GM12878 (cell line): ENCODE measurements at regions not wholly inside any gene's neighbourhood (a gene's known extent, or its start where the extent isn't known, plus 50 kb on each side); places are given as distances from the start of the nearest gene placed in this dataset.
"Not testable (repeated sequence)": the region's sequence is repeated elsewhere in the genome, so short reads cannot be mapped to it uniquely, and the experiment has no call there.

ENCODE experiments used
- ATAC-seq: fragments of 200-7000 bp; cut with Tn5 transposase; 3 replicates; pipeline ENCODE4 v1.9.1; 2020; ENCODE audit warnings: mild to moderate bottlenecking, moderate library complexity
- BruUV-seq: library from RNA; stranded (reverse); fragments of 400-500 nt; replicated peaks from 2 replicates; lab custom pipeline; 2021; lab: Mats Ljungman, UMichigan
- CTCF ChIA-PET: fragments of 300-600 bp; sonication (Branson Sonifier 250); formaldehyde crosslinking; extraction: SDS; loops from one replicate; lab custom pipeline; 2021; ENCODE audit warnings: inconsistent platforms; lab: Yijun Ruan, JAX
- POLR2A ChIA-PET: fragments of 350-600 bp; formaldehyde crosslinking; extraction: SDS; loops from one replicate; lab custom pipeline; 2021; ENCODE audit warnings: inconsistent platforms; lab: Charles Lee
- RAD21 ChIA-PET: fragments of 300-600 bp; sonication (Branson Sonifier 250); formaldehyde crosslinking; loops from one replicate; lab custom pipeline; 2023; ENCODE audit warnings: antibody characterized with exemption; ENCODE audit not compliant: unreplicated experiment; lab: Charles Lee
- SMC1A ChIA-PET: fragments of 300-600 bp; sonication (Branson Sonifier 250); formaldehyde crosslinking; loops from one replicate; lab custom pipeline; 2023; ENCODE audit not compliant: unreplicated experiment, uncharacterized antibody; lab: Charles Lee
- DNase-seq: peaks from one replicate; pipeline ENCODE4 v3.0.0-alpha.2; 2011; ENCODE audit warnings: low read depth, low spot score
- FAIRE-seq: peaks from 3 replicates; lab custom pipeline; 2011; peaks lifted over from hg19 to GRCh38; lab: Jason Lieb, UNC
- H2AFZ ChIP-seq: 2 replicates; pipeline ENCODE4 v1.6.0; 2011; ENCODE audit warnings: low read depth, low read length, control low read depth; ENCODE audit not compliant: control insufficient read depth
- H3K27ac ChIP-seq: 2 replicates; pipeline ENCODE4 v1.5.1; 2011; ENCODE audit warnings: control low read depth; ENCODE audit not compliant: control insufficient read depth, insufficient read depth
- H3K27me3 ChIP-seq, 2 experiments: replicated peaks in 1 of 2; 2 replicates each; pipeline versions ENCODE4 v1.6.0 to v1.6.1; 2011; ENCODE audit warnings: low read length in 1 of 2; ENCODE audit not compliant: control insufficient read depth in 2 of 2, insufficient read depth in 2 of 2
- H3K36me3 ChIP-seq, 2 experiments: 2 replicates each; pipeline ENCODE4 v1.5.1; 2011; ENCODE audit warnings: low read length in 1 of 2; ENCODE audit not compliant: control insufficient read depth in 2 of 2, insufficient read depth in 2 of 2
- H3K4me1 ChIP-seq: 2 replicates; pipeline ENCODE4 v1.6.1; 2011; ENCODE audit warnings: mild to moderate bottlenecking, low read length, moderate library complexity, mixed read lengths; ENCODE audit not compliant: control insufficient read depth, insufficient read depth
- H3K4me2 ChIP-seq: 2 replicates; pipeline ENCODE4 v1.6.0; 2011; ENCODE audit warnings: control low read depth; ENCODE audit not compliant: control insufficient read depth, insufficient read depth
- H3K4me3 ChIP-seq: fragments of 200-600 bp; sonication (generic); 2 replicates; pipeline ENCODE4 v1.5.1; 2016
- H3K79me2 ChIP-seq: 2 replicates; pipeline ENCODE4 v1.6.0; 2011; ENCODE audit warnings: low read length; ENCODE audit not compliant: control insufficient read depth, insufficient read depth
- H3K9ac ChIP-seq: 2 replicates; pipeline ENCODE4 v1.8.0; 2011; ENCODE audit warnings: low read length, control low read depth, mixed read lengths; ENCODE audit not compliant: control insufficient read depth, insufficient read depth
- H3K9me3 ChIP-seq: replicated peaks from 3 replicates; pipeline ENCODE4 v1.5.1; 2011; ENCODE audit warnings: mild to moderate bottlenecking, low read length; ENCODE audit not compliant: control insufficient read depth, insufficient read depth
- H4K20me1 ChIP-seq: 2 replicates; pipeline ENCODE4 v1.6.0; 2011; ENCODE audit not compliant: control insufficient read depth, insufficient read depth
- HDAC2 ChIP-seq: fragments of 200-600 bp; sonication (generic); IDR thresholded peaks from 2 replicates; pipeline ENCODE4 v1.6.1; 2017
- LARP7 ChIP-seq: fragments of 450-650 bp; IDR thresholded peaks from 2 replicates; pipeline ENCODE4 v1.6.1; 2017; ENCODE audit warnings: mild to moderate bottlenecking
- MTA3 ChIP-seq: IDR thresholded peaks from 2 replicates; pipeline ENCODE4 v1.6.1; 2012; ENCODE audit warnings: low read length, inconsistent platforms, borderline replicate concordance
- NFXL1 ChIP-seq: fragments of 450-650 bp; IDR thresholded peaks from 2 replicates; pipeline ENCODE4 v1.6.1; 2017; ENCODE audit warnings: antibody characterized with exemption, mild to moderate bottlenecking, borderline replicate concordance
- NR2F1 ChIP-seq: fragments of 450-650 bp; conservative IDR thresholded peaks from 2 replicates; pipeline ENCODE4 v1.6.1; 2017; ENCODE audit warnings: mild to moderate bottlenecking
- SIN3A ChIP-seq: IDR thresholded peaks from 2 replicates; pipeline ENCODE4 v1.6.1; 2012; ENCODE audit warnings: low read depth, low read length, improper control_type of control experiment
- SMARCA5 ChIP-seq: fragments of 450-650 bp; IDR thresholded peaks from 2 replicates; pipeline ENCODE4 v1.6.1; 2017; ENCODE audit warnings: mild to moderate bottlenecking
- SMC3 ChIP-seq: IDR thresholded peaks from 2 replicates; pipeline ENCODE4 v1.6.1; 2011; ENCODE audit warnings: low read length, improper control_type of control experiment, borderline replicate concordance
- STAT1 ChIP-seq: fragments of 450-650 bp; conservative IDR thresholded peaks from 2 replicates; pipeline ENCODE4 v1.6.1; 2014; ENCODE audit warnings: antibody characterized with exemption, mild to moderate bottlenecking
- ZBED1 ChIP-seq: IDR thresholded peaks from 2 replicates; pipeline ENCODE4 v1.6.1; 2016; ENCODE audit warnings: borderline replicate concordance
- ZNF622 ChIP-seq: fragments of 450-650 bp; IDR thresholded peaks from 2 replicates; pipeline ENCODE4 v1.6.1; 2017; ENCODE audit warnings: mild to moderate bottlenecking, inconsistent platforms
- WGBS: methylation state at CpG from one replicate; pipeline ENCODE4 v1.1.6; 2016; ENCODE audit warnings: low lambda C conversion rate; ENCODE audit not compliant: insufficient replicate concordance, insufficient coverage; ENCODE audit errors: missing lambda C conversion rate; 5-methylcytosine and 5-hydroxymethylcytosine counted together
- in situ Hi-C: fragments of 300-500 bp; cut with MboI; formaldehyde crosslinking; loops from 9 replicates; pipeline ENCODE4 v1.14.3; 2018; ENCODE audit warnings: mixed read lengths
- intact Hi-C: fragments of 100-400 bp; cut with micrococcal nuclease; formaldehyde crosslinking; loops from one replicate; pipeline ENCODE4 v1.14.2; 2022; ENCODE audit not compliant: unreplicated experiment
- TF ChIP-seq, protein P1 (sequence below), 3 experiments: IDR thresholded peaks in 2 of 3; conservative IDR thresholded peaks in 1 of 3; 2 replicates each; pipeline ENCODE4 v1.5.1; 2011; ENCODE audit warnings: low read depth in 3 of 3, low read length in 3 of 3, mild to moderate bottlenecking in 3 of 3, control low read depth in 2 of 3, moderate library complexity in 2 of 3, inconsistent platforms in 1 of 3, mixed read lengths in 1 of 3; ENCODE audit not compliant: control insufficient read depth in 2 of 3, insufficient read depth in 1 of 3; ENCODE audit errors: extremely low read depth in 1 of 3
- TF ChIP-seq, protein P2 (sequence below): IDR thresholded peaks from 2 replicates; pipeline ENCODE4 v1.6.1; 2011; ENCODE audit warnings: borderline replicate concordance, low read depth, mild to moderate bottlenecking, moderate library complexity, low read length; ENCODE audit not compliant: insufficient read depth, poor library complexity, severe bottlenecking
- TF ChIP-seq, protein P3 (sequence below): fragments of 150-350 bp; IDR thresholded peaks from 2 replicates; pipeline ENCODE4 v1.6.1; 2014; ENCODE audit warnings: mild to moderate bottlenecking, low read depth, low read length

DNA sequence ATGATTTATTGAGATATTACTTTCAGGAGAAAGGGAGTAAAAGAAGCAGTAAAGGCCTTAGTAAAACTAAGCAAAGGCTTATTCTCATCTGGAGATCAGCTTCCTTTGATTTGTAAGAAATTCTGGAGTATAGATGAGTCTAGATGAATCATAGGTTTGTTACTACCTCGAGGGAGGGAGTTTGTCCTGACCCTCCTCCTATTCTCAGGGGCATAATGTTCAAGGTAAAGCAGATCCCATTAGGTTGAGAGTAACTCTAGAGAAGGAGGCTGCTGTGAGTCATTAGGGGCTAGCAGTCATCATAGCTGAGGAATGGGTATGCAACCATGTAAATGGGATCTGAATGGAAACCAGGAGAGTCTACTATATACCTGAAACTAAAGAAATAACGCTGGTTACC, 155.5 kb upstream of the MOCS2 start (continued):
- no peak for TF ChIP-seq SMARCA5
- TF ChIP-seq SIN3A, result no peak
- no peak for TF ChIP-seq LARP7
- TF ChIP-seq, protein P1, sequence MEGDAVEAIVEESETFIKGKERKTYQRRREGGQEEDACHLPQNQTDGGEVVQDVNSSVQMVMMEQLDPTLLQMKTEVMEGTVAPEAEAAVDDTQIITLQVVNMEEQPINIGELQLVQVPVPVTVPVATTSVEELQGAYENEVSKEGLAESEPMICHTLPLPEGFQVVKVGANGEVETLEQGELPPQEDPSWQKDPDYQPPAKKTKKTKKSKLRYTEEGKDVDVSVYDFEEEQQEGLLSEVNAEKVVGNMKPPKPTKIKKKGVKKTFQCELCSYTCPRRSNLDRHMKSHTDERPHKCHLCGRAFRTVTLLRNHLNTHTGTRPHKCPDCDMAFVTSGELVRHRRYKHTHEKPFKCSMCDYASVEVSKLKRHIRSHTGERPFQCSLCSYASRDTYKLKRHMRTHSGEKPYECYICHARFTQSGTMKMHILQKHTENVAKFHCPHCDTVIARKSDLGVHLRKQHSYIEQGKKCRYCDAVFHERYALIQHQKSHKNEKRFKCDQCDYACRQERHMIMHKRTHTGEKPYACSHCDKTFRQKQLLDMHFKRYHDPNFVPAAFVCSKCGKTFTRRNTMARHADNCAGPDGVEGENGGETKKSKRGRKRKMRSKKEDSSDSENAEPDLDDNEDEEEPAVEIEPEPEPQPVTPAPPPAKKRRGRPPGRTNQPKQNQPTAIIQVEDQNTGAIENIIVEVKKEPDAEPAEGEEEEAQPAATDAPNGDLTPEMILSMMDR (IDR thresholded peaks at IDR 0.05 in 2 of 3, conservative IDR thresholded peaks at IDR 0.05 in 1 of 3; ENCODE audit: control insufficient read depth in 2 of 3, extremely low read depth in 1 of 3, insufficient read depth in 1 of 3, low read depth in 3 of 3, low read length in 3 of 3), result no peak

DNA sequence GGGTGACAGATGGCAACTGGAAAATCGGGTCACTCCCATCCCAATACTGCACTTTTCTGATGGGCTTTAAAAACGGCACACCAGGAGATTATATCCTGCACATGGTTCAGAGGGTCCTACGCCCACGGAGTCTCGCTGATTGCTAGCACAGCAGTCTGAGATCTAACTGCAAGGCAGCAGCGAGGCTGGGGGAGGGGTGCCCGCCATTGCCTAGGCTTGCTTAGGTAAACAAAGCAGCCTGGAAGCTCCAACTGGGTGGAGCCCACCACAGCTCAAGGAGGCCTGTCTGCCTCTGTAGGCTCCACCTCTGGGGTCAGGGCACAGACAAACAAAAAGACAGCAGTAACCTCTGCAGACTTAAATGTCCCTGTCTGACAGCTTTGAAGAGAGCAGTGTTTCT, 158.7 kb upstream of the MOCS2 start:
- RAD21 ChIA-PET, POLR2A ChIA-PET, SMC1A ChIA-PET, H3K27me3 ChIP-seq, H3K9ac ChIP-seq, intact Hi-C loops, H2AFZ ChIP-seq, ATAC-seq, H3K4me1 ChIP-seq, H3K27ac ChIP-seq, BruUV-seq, H3K4me3 ChIP-seq, H3K9me3 ChIP-seq, DNase-seq, FAIRE-seq, H3K4me2 ChIP-seq, H3K79me2 ChIP-seq, CTCF ChIA-PET, H4K20me1 ChIP-seq, H3K36me3 ChIP-seq: not testable (repeated sequence)
- in situ Hi-C loops, result loop anchor here (10.0 kb wide), 1 partner anchor 967 kb away; no protein-coding TSS in a partner anchor
- 37% methylated on average over 7 of the region's 7 CpGs for WGBS

DNA sequence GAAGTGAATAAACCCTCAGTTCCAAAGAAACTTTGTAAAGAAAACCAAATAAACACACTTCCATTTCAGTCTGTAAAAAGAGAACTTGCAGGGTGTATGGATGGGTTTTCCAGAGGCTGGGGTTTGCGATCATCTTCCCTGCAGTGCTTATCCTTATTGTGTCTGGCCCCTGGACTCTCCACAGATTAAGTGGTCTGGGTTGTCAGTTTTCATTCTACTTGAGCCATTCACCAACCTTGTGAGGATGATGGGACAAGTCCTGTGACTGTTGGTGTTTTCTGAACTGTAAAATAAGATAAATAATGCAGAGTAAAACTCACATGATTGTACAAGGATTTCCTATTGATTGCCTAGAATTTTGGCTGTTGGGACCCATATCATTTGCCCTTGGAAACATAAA, 166.1 kb upstream of the MOCS2 start:
- intact Hi-C loops, result no loop called here
- no peak overlapping the region for H3K9ac ChIP-seq
- DNase-seq, result no peak
- H3K27ac ChIP-seq, result no peak overlapping the region
- RAD21 ChIA-PET, result no interaction called here
- ATAC-seq, result no peak
- no peaks in the 10 kb centered on the region for H3K36me3 ChIP-seq
- H3K4me3 ChIP-seq, result no peak overlapping the region
- no peak overlapping the region for H2AFZ ChIP-seq
- WGBS, result 29% methylated on average over 1 of the region's 1 CpG
- H3K27me3 ChIP-seq, result no peaks in the 10 kb centered on the region
- H3K4me1 ChIP-seq, result no peaks in the 10 kb centered on the region
- TF ChIP-seq NR2F1 (no peak), ZNF622 (no peak), NFXL1 (no peak), SMC3 (no peak), ZBED1 (no peak), HDAC2 (no peak), STAT1 (no peak), MTA3 (no peak)
- TF ChIP-seq, protein P2, sequence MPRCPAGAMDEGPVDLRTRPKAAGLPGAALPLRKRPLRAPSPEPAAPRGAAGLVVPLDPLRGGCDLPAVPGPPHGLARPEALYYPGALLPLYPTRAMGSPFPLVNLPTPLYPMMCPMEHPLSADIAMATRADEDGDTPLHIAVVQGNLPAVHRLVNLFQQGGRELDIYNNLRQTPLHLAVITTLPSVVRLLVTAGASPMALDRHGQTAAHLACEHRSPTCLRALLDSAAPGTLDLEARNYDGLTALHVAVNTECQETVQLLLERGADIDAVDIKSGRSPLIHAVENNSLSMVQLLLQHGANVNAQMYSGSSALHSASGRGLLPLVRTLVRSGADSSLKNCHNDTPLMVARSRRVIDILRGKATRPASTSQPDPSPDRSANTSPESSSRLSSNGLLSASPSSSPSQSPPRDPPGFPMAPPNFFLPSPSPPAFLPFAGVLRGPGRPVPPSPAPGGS, result no peak
- TF ChIP-seq, protein P3, sequence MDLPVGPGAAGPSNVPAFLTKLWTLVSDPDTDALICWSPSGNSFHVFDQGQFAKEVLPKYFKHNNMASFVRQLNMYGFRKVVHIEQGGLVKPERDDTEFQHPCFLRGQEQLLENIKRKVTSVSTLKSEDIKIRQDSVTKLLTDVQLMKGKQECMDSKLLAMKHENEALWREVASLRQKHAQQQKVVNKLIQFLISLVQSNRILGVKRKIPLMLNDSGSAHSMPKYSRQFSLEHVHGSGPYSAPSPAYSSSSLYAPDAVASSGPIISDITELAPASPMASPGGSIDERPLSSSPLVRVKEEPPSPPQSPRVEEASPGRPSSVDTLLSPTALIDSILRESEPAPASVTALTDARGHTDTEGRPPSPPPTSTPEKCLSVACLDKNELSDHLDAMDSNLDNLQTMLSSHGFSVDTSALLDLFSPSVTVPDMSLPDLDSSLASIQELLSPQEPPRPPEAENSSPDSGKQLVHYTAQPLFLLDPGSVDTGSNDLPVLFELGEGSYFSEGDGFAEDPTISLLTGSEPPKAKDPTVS, result no peak
- no peaks in the 10 kb centered on the region for H4K20me1 ChIP-seq
- H3K79me2 ChIP-seq, result no peaks in the 10 kb centered on the region
- CTCF ChIA-PET, result no interaction called here
- SMC1A ChIA-PET, result no interaction called here
- no peak for FAIRE-seq
- in situ Hi-C loops, result no loop called here
- no peak overlapping the region for H3K4me2 ChIP-seq
- no peaks in the 10 kb centered on the region for H3K9me3 ChIP-seq
- POLR2A ChIA-PET, result no interaction called here
- no TSS peak for BruUV-seq
